ENCODE measurements at regions not wholly inside any gene's neighbourhood (a gene's known extent, or its start where the extent isn't known, plus 50 kb on each side); places are given as distances from the start of the nearest gene placed in this dataset.

- TF ChIP-seq CTCF (IDR thresholded peaks at IDR 0.05) = no peak
- TF ChIP-seq POLR2A (IDR thresholded peaks at IDR 0.05) = no peak
Measured at GRCh38 chr10:24119896-24120295, 89.0 kb upstream of the KIAA1217 start.

Data from Peyer's patch (tissue), 4 donors.